ENCODE measurements at regions not wholly inside any gene's neighbourhood (a gene's known extent, or its start where the extent isn't known, plus 50 kb on each side); places are given as distances from the start of the nearest gene placed in this dataset.

GRCh38 chr10:20963721-20964595 lies 66.8 kb upstream of the NEBL start:
- no peak for DNase-seq

- DNase-seq, result no peak
These were observed 65.9 kb upstream of the NEBL start for GRCh38 chr10:20963056-20963455.

- no peak for DNase-seq
These were observed 65.1 kb upstream of the NEBL start for GRCh38 chr10:20962165-20962564.

DNA sequence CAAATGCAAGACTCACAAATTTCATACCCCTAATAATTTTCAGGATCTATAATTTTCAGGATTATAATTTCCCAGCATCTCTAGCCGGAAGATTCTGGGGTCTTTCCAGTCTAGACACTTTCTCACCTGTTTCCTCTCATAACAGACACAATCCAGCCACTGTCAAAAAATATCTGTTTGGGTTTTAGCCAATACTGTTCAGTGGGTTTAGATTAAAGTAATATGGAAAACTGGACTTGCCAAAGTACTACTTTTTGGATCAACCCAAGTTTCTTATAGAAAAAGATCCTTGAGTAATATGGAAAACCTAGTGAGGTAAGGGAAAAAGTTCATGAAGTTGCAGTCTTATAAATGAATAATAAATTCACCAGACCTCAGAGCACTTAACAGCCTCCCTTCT lies 62.1 kb upstream of the NEBL start:
- no peak for DNase-seq

DNA sequence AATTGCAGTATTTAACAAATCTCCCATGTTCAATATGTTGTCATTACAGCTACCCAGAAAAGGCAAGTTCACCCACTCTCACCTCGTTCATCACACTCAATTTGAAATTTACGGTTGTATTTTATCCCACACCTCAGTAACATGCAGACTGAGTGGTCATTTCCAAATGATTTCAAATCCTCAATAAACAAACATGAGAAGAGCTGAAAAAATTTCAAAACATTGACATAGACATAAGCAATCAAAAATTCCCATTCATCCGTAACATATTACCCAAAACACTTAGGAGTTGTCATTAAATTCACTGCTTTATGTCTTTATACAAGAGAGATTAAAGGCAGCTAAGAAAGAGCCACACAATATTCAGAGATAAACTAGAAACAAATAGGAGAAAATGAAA lies 61.7 kb upstream of the NEBL start:
- DNase-seq, result no peak

DNA sequence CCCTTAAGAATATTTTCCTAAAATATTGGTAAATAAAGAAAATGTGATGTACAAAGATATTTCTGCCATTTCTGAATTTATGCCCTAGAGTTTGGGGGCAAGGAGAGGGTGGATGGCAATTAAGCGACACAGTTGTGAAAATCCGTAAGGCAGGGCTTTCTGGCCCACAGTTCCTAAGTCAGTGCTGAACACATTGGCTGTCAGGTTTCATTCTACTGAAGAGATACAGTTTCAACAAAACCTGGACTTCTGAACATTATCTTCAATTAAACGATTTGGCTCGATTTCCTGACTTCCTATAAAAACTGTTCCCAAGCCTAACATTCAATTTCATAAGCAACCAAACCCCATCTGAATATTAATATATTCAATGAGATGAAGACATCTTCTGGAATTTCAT lies 61.1 kb upstream of the NEBL start:
- DNase-seq, result no peak

- DNase-seq, result no peak
These were observed 60.6 kb upstream of the NEBL start for GRCh38 chr10:20957744-20958143.

GRCh38 chr10:20956843-20957242 lies 59.7 kb upstream of the NEBL start:
- DNase-seq, result no peak

GRCh38 chr10:20955355-20955893 lies 58.3 kb upstream of the NEBL start:
- no peak for DNase-seq

DNA sequence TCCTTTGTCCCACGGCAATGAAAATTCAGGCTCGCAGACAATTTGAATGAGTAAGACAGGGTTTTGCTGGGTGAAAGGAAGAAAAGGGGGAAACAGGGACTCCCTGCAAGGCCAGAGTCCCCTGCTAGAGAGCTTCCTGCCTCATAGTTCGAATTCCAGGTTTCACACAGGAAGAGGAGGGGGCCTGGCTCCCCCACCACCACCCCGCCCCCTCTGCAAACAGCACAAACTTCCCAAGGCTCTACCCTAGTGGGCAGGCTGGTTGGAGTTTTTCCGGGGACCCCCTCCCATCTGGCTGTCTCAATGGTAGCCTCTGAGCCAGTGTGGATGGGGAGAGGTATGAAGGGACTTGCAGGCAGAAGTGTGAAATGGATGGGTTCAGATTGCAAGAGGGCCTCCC lies 57.4 kb upstream of the NEBL start:
- DNase-seq, result no peak

DNA sequence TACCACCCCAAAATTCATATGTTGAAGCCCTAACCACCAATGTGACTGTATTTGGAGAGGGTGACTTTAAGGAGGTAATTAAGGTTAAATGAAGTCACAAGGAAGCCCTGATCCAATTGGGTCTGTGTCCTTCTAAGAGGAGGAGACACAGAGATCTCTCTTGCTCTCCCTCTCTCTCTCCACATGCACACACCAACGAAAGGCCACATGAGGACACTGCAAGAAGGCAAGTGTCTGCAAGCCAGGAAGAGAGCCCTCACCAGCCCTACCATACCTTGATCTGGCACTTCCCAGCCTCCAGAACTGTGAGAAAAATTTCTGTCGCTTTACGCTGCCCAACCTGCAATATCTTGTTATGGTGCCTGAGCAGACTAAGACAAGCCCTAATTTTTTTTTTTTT lies 56.0 kb upstream of the NEBL start:
- no peak for DNase-seq

DNA sequence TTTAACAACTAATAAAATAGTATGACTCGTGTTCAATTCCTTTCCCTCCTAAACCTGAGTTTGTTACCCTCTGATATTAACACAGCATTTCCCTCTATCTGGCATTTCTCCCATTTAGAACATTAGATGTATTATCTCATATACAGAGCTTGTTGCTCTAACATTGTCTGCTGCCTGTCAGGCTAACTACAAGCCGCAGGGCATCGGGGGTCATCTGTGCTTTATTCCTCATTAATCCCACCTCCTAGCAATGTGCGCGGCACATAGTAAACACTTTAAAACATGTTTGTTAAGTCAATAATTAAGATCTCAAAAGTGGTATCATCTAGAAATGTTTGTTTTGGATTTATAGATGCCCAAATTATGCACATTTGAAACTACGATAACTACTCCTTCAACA lies 52.9 kb upstream of the NEBL start:
- DNase-seq, result no peak

- no peak for DNase-seq
These were observed 51.7 kb upstream of the NEBL start for GRCh38 chr10:20948686-20949327.

Data from NCI-H446 (cell line).